Endothelial cell (in vitro differentiated cells): ENCODE measurements at regions not wholly inside any gene's neighbourhood (a gene's known extent, or its start where the extent isn't known, plus 50 kb on each side); places are given as distances from the start of the nearest gene placed in this dataset.

Experiments used
- DNase-seq: peaks from one replicate; pipeline ENCODE4 v3.0.0; 2021; ENCODE audit warnings: low spot score
- H3K27ac Mint-ChIP-seq: one replicate; pipeline ENCODE4 v1.8.0; 2021; ENCODE audit warnings: mixed read lengths, inconsistent platforms; ENCODE audit not compliant: unreplicated experiment
- H3K27me3 Mint-ChIP-seq: one replicate; pipeline ENCODE4 v1.8.0; 2021; ENCODE audit warnings: mild to moderate bottlenecking, moderate library complexity, mixed read lengths, inconsistent platforms; ENCODE audit not compliant: unreplicated experiment
- H3K36me3 Mint-ChIP-seq: one replicate; pipeline ENCODE4 v1.8.0; 2021; ENCODE audit warnings: mild to moderate bottlenecking, low read depth, mixed read lengths, inconsistent platforms; ENCODE audit not compliant: unreplicated experiment
- H3K4me1 Mint-ChIP-seq: one replicate; pipeline ENCODE4 v1.8.0; 2021; ENCODE audit warnings: mild to moderate bottlenecking, mixed read lengths, inconsistent platforms; ENCODE audit not compliant: unreplicated experiment
- H3K4me3 Mint-ChIP-seq: one replicate; pipeline ENCODE4 v1.8.0; 2021; ENCODE audit warnings: mild to moderate bottlenecking, mixed read lengths, inconsistent platforms; ENCODE audit not compliant: unreplicated experiment
- H3K9me3 Mint-ChIP-seq: one replicate; pipeline ENCODE4 v1.8.0; 2021; ENCODE audit warnings: mixed read lengths, inconsistent platforms; ENCODE audit not compliant: unreplicated experiment
- TF ChIP-seq, protein P1 (sequence below): fragments of 200-600 bp; sonication (generic); IDR thresholded peaks from one replicate; pipeline ENCODE4 v1.5.0; 2021; ENCODE audit warnings: antibody characterized with exemption; ENCODE audit not compliant: unreplicated experiment

DNA sequence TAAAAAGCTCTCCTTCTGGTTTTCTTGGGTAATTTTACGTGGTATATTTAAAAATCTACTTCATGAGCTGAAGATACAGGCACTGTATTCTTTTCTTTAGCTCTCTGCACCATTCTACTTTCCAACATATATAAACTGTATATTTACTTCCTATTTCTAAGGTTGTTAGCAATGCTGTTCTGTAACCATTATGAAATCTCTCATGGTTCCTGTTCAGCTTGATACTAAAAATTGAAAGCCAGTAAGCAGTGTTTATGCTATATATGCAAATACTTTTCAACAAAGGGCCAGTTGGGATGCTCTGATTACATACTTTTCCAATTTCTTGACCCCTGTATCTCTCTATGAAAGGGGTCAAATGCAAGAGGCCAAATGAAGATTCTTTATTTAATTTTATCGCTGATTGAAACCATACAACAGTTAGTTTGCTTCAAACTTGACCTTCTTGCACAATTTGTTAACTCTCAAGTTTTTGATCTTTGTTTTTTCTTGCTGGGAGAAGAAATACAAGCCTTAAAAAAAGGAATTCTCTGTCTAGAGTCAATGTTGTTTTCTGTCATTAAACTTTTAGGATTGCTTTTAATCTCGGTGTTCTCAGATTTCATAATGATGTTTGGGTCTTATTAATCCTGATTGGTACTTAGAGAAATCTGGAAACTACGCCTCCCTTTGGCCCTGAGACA lies 223.2 kb downstream of the PRL start:
- peaks cover 22% of the 10 kb centered on the region for H3K4me1 Mint-ChIP-seq
- H3K9me3 Mint-ChIP-seq: no peaks in the 10 kb centered on the region
- H3K36me3 Mint-ChIP-seq: peaks cover 5% of the 10 kb centered on the region
- no peaks in the 10 kb centered on the region for H3K27me3 Mint-ChIP-seq
- no peak overlapping the region for H3K4me3 Mint-ChIP-seq
- no peak for DNase-seq
- TF ChIP-seq, protein P1, sequence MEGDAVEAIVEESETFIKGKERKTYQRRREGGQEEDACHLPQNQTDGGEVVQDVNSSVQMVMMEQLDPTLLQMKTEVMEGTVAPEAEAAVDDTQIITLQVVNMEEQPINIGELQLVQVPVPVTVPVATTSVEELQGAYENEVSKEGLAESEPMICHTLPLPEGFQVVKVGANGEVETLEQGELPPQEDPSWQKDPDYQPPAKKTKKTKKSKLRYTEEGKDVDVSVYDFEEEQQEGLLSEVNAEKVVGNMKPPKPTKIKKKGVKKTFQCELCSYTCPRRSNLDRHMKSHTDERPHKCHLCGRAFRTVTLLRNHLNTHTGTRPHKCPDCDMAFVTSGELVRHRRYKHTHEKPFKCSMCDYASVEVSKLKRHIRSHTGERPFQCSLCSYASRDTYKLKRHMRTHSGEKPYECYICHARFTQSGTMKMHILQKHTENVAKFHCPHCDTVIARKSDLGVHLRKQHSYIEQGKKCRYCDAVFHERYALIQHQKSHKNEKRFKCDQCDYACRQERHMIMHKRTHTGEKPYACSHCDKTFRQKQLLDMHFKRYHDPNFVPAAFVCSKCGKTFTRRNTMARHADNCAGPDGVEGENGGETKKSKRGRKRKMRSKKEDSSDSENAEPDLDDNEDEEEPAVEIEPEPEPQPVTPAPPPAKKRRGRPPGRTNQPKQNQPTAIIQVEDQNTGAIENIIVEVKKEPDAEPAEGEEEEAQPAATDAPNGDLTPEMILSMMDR: no peak
- no peak overlapping the region for H3K27ac Mint-ChIP-seq

DNA sequence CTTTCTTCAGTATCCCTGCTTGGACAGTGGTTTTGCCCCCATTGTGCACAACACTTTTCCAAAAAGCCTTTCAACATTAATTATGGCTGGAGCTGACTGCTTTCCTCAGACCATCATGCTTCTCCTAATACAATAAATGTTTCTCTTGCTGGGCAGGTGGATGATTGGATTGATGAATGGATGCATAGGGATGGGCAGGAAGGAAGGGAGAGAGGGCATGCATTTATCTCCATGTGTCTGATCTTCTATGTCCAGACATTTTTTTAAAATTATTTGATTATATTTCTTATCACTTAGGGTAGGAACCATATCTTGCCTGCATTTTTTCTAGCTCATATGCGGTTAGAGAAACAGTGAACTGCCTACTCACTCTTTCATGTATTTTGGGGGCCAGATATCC lies 218.5 kb downstream of the PRL start:
- H3K27me3 Mint-ChIP-seq: no peaks in the 10 kb centered on the region
- H3K4me3 Mint-ChIP-seq: no peak overlapping the region
- peaks cover 5% of the 10 kb centered on the region for H3K36me3 Mint-ChIP-seq
- H3K9me3 Mint-ChIP-seq: no peaks in the 10 kb centered on the region
- H3K4me1 Mint-ChIP-seq: peaks cover 8% of the 10 kb centered on the region
- no peak overlapping the region for H3K27ac Mint-ChIP-seq
- TF ChIP-seq, protein P1: no peak
- no peak for DNase-seq

DNA sequence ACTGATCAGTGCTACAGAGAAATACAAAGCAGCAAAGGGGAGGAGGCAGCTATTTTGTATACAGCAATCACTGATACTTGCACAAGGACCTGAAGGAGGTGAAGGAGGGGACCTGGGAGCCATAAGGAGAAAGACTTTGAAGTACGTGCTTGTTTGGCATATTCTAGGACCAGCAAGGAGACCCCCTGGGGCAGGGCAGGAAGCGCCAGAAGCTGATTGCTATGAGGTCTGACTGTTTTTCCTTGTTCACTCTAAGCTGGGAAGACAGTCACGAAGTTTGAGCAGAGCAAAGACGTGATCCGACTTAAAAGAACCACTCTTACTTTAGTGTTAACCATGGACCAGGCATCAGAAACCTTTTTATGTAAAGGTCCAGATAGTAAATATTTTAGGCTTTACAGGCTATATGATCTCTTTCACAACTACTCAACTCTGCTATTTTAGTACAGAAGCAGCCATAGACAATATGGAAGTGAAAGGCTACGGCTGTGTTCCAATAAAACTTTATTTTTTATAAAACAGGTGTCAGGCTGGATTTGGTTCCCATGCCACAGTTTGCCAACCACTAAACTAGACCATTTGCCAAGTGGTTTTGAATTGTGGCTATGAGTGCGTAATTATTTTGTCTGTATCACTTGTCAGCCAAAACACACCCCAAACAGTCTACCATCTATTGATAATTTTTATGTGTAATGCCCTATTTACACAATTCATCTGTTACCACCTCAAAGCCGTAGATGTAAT lies 217.9 kb downstream of the PRL start:
- no peak overlapping the region for H3K27ac Mint-ChIP-seq
- TF ChIP-seq, protein P1: no peak
- no peaks in the 10 kb centered on the region for H3K27me3 Mint-ChIP-seq
- H3K9me3 Mint-ChIP-seq: no peaks in the 10 kb centered on the region
- no peak overlapping the region for H3K4me3 Mint-ChIP-seq
- peaks cover 8% of the 10 kb centered on the region for H3K4me1 Mint-ChIP-seq
- H3K36me3 Mint-ChIP-seq: peaks cover 5% of the 10 kb centered on the region
- no peak for DNase-seq

DNA sequence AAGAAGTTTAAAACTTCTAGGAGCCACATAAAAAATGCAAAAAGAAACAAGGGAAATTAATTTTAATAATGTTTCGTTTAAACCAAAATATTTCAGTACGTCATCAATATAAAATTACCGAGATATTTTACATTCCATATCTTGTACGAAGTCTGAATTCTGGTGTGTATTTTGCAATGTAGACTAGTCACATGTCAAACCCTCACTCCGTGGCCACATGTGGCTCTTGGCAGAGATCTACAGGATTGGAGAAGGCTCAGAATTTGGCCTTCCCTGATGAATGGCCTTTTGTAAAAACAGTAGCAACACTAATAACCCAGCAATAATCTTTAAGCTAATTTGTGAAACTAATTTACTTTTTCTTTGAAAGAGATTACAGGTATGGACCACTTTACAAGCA lies 217.1 kb downstream of the PRL start:
- Mint-ChIP-seq H3K9me3 (no peaks in the 10 kb centered on the region), H3K4me1 (peaks cover 8% of the 10 kb centered on the region), H3K4me3 (no peak overlapping the region), H3K27me3 (no peaks in the 10 kb centered on the region), H3K36me3 (peaks cover 3% of the 10 kb centered on the region), H3K27ac (no peak overlapping the region)
- TF ChIP-seq, protein P1: no peak
- no peak for DNase-seq

DNA sequence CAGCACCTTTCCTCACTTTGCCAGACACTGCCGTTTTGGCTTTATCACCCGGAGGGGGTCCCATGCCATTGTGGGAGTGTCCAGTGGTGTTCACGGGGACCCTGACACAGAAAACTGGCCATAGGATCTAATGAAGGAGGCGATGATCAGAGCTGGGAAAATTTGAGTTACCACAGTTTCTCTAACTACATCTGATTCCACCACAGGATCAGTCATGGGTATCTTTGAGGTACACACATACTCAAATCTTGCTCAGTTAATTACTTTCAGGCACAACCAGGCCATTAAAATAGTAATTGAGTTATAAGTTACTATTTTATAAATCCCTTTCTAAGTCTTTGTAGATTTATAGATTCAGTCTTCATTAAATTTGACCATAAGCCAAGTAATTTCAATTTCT lies 215.1 kb downstream of the PRL start:
- no peak overlapping the region for H3K27ac Mint-ChIP-seq
- H3K9me3 Mint-ChIP-seq: no peaks in the 10 kb centered on the region
- H3K36me3 Mint-ChIP-seq: peaks cover 15% of the 10 kb centered on the region
- peaks cover 8% of the 10 kb centered on the region for H3K4me1 Mint-ChIP-seq
- no peaks in the 10 kb centered on the region for H3K27me3 Mint-ChIP-seq
- no peak for DNase-seq
- H3K4me3 Mint-ChIP-seq: no peak overlapping the region
- TF ChIP-seq, protein P1: no peak
